Erythroblast (primary cell): ENCODE measurements at regions not wholly inside any gene's neighbourhood (a gene's known extent, or its start where the extent isn't known, plus 50 kb on each side); places are given as distances from the start of the nearest gene placed in this dataset.

Experiments used
- GATA1 ChIP-seq: IDR thresholded peaks from 2 replicates; pipeline ENCODE4 v1.6.1; 2011; ENCODE audit warnings: low read depth, mild to moderate bottlenecking, control low read depth, low read length, moderate library complexity
- POLR2A ChIP-seq: IDR thresholded peaks from 2 replicates; pipeline ENCODE4 v1.6.1; 2011; ENCODE audit warnings: mild to moderate bottlenecking, low read length

DNA sequence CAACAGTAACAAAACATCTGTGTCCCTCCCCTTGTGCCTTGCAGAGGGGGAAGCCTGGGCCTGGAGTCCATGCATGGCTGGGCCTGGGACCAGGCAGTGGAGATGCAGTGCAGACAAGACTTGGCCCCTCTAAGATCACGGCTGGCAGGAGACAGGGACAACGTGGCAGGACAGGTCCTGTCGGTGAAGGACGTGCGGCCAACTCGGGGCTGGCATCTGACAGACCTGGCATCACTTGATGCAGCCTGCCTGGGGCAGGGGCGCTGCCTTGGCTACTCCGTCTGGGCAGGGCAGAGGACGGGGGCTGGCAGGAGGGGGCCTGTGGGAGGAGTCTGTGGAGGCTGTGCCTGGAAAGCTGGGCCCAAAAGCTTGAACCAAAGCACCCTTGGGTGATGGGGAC, 112.1 kb downstream of the CPZ start:
- TF ChIP-seq POLR2A = no peak
- no peak for TF ChIP-seq GATA1
